ENCODE measurements at regions not wholly inside any gene's neighbourhood (a gene's known extent, or its start where the extent isn't known, plus 50 kb on each side); places are given as distances from the start of the nearest gene placed in this dataset.

- Histone ChIP-seq H3K36me3 (ENCODE audit: control insufficient read depth in 2 of 3, insufficient read depth in 3 of 3, low read length in 3 of 3) (no peaks in the 10 kb centered on the region), H3K9ac (ENCODE audit: low read length in 3 of 3) (no peak overlapping the region), H3K4me3 (ENCODE audit: low read length in 3 of 3) (no peak overlapping the region), H3K9me3 (ENCODE audit: control insufficient read depth in 2 of 3, insufficient read depth in 1 of 3, low read length in 3 of 3) (no peaks in the 10 kb centered on the region), H3K27ac (ENCODE audit: low read depth in 2 of 2, low read length in 2 of 2) (no peak overlapping the region), H3K4me1 (ENCODE audit: control insufficient read depth in 2 of 3, insufficient read depth in 2 of 3, low read depth in 1 of 3, low read length in 3 of 3) (no peaks in the 10 kb centered on the region), H3K27me3 (ENCODE audit: control insufficient read depth, insufficient read depth, low read length) (no peaks in the 10 kb centered on the region)
- intact Hi-C loops (cut with DNase I) = no loop called here
- no peak for FAIRE-seq
- no peak for DNase-seq
- TF ChIP-seq CTCF (IDR thresholded peaks at IDR 0.05; ENCODE audit: borderline replicate concordance, extremely low read depth, insufficient read depth) = no peak
Measured at GRCh38 chr5:92371171-92371888, 988.2 kb upstream of the ARRDC3 start.

GRCh38 chr5:92370032-92370431 is 986.9 kb upstream of the ARRDC3 start:
- no peaks in the 10 kb centered on the region for H3K4me1 ChIP-seq (ENCODE audit: control insufficient read depth in 2 of 3, insufficient read depth in 2 of 3, low read depth in 1 of 3, low read length in 3 of 3)
- FAIRE-seq = no peak
- TF ChIP-seq CTCF (IDR thresholded peaks at IDR 0.05; ENCODE audit: borderline replicate concordance, extremely low read depth, insufficient read depth) = no peak
- H3K36me3 ChIP-seq (ENCODE audit: control insufficient read depth in 2 of 3, insufficient read depth in 3 of 3, low read length in 3 of 3) = no peaks in the 10 kb centered on the region
- H3K27me3 ChIP-seq (ENCODE audit: control insufficient read depth, insufficient read depth, low read length) = no peaks in the 10 kb centered on the region
- no peak overlapping the region for H3K4me3 ChIP-seq (ENCODE audit: low read length in 3 of 3)
- H3K27ac ChIP-seq (ENCODE audit: low read depth in 2 of 2, low read length in 2 of 2) = no peak overlapping the region
- H3K9ac ChIP-seq (ENCODE audit: low read length in 3 of 3) = no peak overlapping the region
- DNase-seq = no peak
- intact Hi-C loops (cut with DNase I) = no loop called here
- H3K9me3 ChIP-seq (ENCODE audit: control insufficient read depth in 2 of 3, insufficient read depth in 1 of 3, low read length in 3 of 3) = no peaks in the 10 kb centered on the region

GRCh38 chr5:92369587-92369986 is 986.5 kb upstream of the ARRDC3 start:
- no peak overlapping the region for H3K27ac ChIP-seq (ENCODE audit: low read depth in 2 of 2, low read length in 2 of 2)
- no peak overlapping the region for H3K9ac ChIP-seq (ENCODE audit: low read length in 3 of 3)
- TF ChIP-seq CTCF (IDR thresholded peaks at IDR 0.05; ENCODE audit: borderline replicate concordance, extremely low read depth, insufficient read depth) = no peak
- no peak for DNase-seq
- H3K27me3 ChIP-seq (ENCODE audit: control insufficient read depth, insufficient read depth, low read length) = no peaks in the 10 kb centered on the region
- no peaks in the 10 kb centered on the region for H3K4me1 ChIP-seq (ENCODE audit: control insufficient read depth in 2 of 3, insufficient read depth in 2 of 3, low read depth in 1 of 3, low read length in 3 of 3)
- H3K9me3 ChIP-seq (ENCODE audit: control insufficient read depth in 2 of 3, insufficient read depth in 1 of 3, low read length in 3 of 3) = no peaks in the 10 kb centered on the region
- no peak for FAIRE-seq
- H3K36me3 ChIP-seq (ENCODE audit: control insufficient read depth in 2 of 3, insufficient read depth in 3 of 3, low read length in 3 of 3) = no peaks in the 10 kb centered on the region
- no peak overlapping the region for H3K4me3 ChIP-seq (ENCODE audit: low read length in 3 of 3)
- intact Hi-C loops (cut with DNase I) = no loop called here
